GM10248 (cell line): ENCODE measurements at regions not wholly inside any gene's neighbourhood (a gene's known extent, or its start where the extent isn't known, plus 50 kb on each side); places are given as distances from the start of the nearest gene placed in this dataset.
"Not testable (repeated sequence)": the region's sequence is repeated elsewhere in the genome, so short reads cannot be mapped to it uniquely, and the experiment has no call there.

ENCODE experiments used
- CTCF ChIA-PET: fragments of 300-600 bp; sonication (Branson Sonifier 250); formaldehyde crosslinking; extraction: SDS; loops from one replicate; lab custom pipeline; 2021; ENCODE audit warnings: antibody characterized with exemption; lab: Yijun Ruan, JAX
- POLR2A ChIA-PET: fragments of 350-650 bp; sonication (Branson Sonifier 250); formaldehyde crosslinking; extraction: SDS; loops from one replicate; lab custom pipeline; 2020; ENCODE audit warnings: antibody characterized with exemption; lab: Yijun Ruan, JAX
- DNase-seq: peaks from one replicate; pipeline ENCODE4 v3.0.0; 2012; ENCODE audit errors: extremely low spot score
- TF ChIP-seq, protein P1 (sequence below): IDR thresholded peaks from 2 replicates; pipeline ENCODE4 v1.5.1; 2012; ENCODE audit warnings: mild to moderate bottlenecking, low read depth; ENCODE audit errors: extremely low read depth, missing control alignments, control extremely low read depth

DNA sequence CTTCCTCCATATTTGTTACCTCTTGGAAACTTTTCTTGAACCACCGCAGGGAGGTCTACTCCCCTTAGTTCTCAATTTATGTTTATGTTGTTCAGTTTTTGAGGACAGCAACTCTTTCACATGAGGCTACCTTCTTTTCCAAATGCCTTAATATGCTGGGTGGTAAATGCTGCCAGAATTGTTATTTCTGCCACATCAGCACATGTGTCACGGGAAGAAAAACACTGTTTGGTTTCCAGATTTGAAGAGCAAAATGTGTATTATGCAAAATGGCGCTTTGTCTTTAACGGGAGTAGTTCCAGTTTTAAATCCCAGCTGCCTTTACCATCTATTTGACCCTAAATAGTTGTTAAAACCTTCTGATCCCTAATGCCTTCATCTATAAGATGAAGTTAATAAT lies 606.2 kb upstream of the TBL1XR1 start:
- TF ChIP-seq, protein P1, sequence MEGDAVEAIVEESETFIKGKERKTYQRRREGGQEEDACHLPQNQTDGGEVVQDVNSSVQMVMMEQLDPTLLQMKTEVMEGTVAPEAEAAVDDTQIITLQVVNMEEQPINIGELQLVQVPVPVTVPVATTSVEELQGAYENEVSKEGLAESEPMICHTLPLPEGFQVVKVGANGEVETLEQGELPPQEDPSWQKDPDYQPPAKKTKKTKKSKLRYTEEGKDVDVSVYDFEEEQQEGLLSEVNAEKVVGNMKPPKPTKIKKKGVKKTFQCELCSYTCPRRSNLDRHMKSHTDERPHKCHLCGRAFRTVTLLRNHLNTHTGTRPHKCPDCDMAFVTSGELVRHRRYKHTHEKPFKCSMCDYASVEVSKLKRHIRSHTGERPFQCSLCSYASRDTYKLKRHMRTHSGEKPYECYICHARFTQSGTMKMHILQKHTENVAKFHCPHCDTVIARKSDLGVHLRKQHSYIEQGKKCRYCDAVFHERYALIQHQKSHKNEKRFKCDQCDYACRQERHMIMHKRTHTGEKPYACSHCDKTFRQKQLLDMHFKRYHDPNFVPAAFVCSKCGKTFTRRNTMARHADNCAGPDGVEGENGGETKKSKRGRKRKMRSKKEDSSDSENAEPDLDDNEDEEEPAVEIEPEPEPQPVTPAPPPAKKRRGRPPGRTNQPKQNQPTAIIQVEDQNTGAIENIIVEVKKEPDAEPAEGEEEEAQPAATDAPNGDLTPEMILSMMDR, result no peak
- CTCF ChIA-PET, result interaction anchor here (0.8 to 1.2 kb wide), 3 partner anchors 9 to 211 kb away, joined by 3 read pairs; no protein-coding TSS in a partner anchor
- DNase-seq, result no peak
- POLR2A ChIA-PET, result no interaction called here

DNA sequence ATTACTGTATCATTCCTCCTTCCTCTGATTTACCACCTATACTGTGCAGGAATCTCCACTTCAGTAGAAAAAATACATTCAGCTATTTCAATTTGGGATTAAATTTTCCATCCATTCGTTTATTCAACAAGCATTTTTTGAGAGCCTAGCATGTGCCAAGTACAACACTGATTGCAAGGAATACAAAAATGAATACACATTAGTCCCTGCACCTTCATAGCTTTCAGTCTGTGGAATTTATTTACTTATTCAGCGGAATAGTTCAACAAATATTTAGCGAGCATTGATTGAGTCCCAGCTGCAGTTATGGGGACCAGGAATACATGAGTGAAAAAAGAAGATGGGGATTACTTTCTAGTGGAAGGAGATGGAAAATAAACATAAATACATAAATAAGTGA lies 606.8 kb upstream of the TBL1XR1 start:
- CTCF ChIA-PET, result interaction anchor here (0.8 kb wide), 1 partner anchor 9 kb away, joined by 3 read pairs; no protein-coding TSS in a partner anchor
- TF ChIP-seq, protein P1, result no peak
- POLR2A ChIA-PET, result no interaction called here
- no peak for DNase-seq

DNA sequence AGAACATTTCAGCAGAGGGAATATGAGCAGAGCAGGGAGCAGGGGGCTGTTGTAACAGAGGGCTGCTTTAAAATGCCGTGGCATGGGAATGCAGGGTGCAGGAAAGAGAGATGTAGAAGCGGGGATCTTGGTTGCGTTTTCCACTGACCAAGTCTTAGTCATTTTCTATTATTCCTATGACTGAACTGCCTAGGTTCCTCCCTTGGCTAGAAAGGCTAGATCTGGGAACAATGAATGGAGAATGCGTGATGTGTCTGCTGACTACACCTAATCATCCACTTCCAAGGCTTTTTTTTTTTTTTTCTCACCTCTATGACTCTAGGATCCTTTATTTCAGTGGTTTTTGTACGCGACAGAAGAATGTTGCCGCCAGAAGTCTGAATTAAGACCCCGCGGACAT lies 607.4 kb upstream of the TBL1XR1 start:
- no peak for DNase-seq
- ChIA-PET POLR2A (no interaction called here), CTCF (no interaction called here)
- TF ChIP-seq, protein P1, result no peak

DNA sequence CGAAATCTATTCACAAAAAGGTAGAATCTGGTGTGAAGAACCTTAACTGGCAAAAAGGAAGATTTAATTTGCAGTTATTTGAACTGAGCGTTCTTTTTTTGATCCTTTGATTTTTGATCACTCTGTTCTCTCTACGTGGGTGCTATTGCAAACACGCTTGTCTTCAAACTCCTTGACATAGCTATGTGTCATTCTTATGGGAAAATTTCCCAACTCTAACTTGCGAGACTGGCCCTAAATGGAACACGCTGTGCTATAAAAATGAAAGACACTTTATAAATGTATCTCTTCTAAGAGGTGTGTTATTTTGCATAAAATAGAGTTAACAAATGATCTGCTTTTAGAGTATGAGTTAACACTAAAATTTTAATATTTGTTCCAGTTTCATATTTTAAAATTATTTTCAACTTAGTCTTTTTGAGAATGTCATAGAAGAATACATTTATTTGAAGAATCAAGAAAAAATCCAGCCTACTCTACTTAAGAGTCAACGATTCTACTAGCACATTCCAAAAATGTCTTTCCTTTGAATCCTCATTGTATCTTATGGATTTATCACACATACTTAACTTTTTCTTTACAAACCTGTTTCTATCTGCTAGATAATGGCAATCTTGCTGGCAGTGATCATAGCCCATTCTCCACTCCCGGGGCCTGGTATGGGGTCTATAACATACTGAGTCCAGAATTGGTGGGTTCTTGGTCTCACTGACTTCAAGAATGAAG lies 610.0 kb upstream of the TBL1XR1 start:
- ChIA-PET CTCF (interaction anchor here (2.1 kb wide), 1 partner anchor 16 kb away, joined by 7 read pairs; no protein-coding TSS in a partner anchor), POLR2A (no interaction called here)
- TF ChIP-seq, protein P1, result no peak
- DNase-seq, result no peak

DNA sequence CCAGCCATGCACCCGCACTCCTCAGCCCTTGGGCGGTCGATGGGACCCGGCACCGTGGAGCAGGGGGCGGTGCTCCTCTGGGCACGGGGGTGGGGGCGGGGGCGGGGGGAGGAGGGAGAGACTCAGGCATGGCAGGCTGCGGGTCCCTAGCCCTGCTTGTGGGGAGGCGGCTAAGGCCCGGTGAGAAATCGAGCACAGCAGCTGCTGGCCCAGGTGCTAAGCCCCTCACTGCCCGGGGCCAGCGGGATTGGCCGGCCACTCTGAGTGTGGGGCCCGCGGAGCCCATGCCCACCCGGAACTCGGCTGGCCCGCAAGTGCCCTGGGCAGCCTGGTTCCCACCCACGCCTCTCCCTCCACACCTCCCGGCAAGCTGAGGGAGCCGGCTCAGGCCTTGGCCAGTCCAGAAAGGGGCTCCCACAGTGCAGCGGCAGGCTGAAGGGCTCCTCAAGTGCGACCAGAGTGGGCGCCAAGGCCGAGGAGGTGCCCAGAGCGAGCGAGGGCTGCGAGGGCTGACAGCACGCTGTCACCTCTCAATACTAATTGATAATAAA lies 611.7 kb upstream of the TBL1XR1 start:
- POLR2A ChIA-PET, DNase-seq: not testable (repeated sequence)
- CTCF ChIA-PET, result interaction anchor here (1.0 kb wide), 1 partner anchor 19 kb away, joined by 3 read pairs; no protein-coding TSS in a partner anchor

DNA sequence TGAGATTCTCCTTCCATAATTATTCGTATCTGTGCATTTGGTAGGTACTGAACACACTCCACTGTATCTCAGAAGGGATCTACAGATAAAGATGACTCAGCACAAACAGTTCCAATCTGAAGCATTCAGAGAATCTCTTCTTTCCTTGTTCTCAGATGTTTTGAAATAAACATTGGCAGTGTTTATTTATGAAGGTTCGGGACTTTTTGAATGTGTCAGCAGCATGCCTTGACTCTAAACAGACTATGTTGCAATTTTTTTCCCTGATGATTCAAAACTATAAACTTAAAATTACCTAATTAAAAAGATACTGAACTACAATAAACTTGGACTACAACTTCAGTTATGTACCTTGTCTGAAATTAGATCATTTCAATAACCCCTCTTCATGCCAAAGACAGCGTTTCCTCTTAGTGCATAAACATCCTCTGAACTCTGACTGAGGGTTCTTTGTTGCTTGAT lies 612.9 kb upstream of the TBL1XR1 start:
- POLR2A ChIA-PET, result no interaction called here
- CTCF ChIA-PET, result interaction anchor here (1.0 to 1.4 kb wide), 2 partner anchors 8 to 18 kb away, joined by 3 to 4 read pairs; no protein-coding TSS in a partner anchor
- no peak for DNase-seq
- TF ChIP-seq, protein P1, result no peak

DNA sequence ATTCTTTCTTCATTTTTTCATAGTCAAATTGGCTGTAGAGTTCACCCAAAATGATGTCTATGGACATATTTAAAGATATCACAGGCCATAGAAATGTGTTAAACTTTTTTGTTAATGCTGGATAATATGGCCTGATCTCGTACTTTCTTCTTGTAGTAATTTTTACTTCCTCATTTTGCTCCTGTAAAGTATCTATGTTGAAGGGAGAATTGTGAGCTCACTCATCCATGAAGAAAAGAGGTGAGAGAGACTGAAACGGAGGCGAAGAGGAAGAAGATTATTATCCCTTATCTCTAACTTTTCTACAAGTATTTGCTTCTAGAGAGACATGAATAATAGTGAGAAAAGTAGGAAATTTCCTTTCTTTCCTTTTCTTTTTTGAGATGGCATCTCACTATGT lies 613.8 kb upstream of the TBL1XR1 start:
- DNase-seq, result no peak
- TF ChIP-seq, protein P1, result no peak
- CTCF ChIA-PET, result interaction anchor here (1.2 to 1.4 kb wide), 3 partner anchors 9 to 211 kb away, joined by 3 to 4 read pairs (median 3); no protein-coding TSS in a partner anchor

More for the DNA sequence above, 613.8 kb upstream of the TBL1XR1 start:
- POLR2A ChIA-PET, result no interaction called here
